GM19372 (cell line): ENCODE measurements at regions not wholly inside any gene's neighbourhood (a gene's known extent, or its start where the extent isn't known, plus 50 kb on each side); places are given as distances from the start of the nearest gene placed in this dataset.
"Not testable (repeated sequence)": the region's sequence is repeated elsewhere in the genome, so short reads cannot be mapped to it uniquely, and the experiment has no call there.

Experiments
- ATAC-seq: cut with Tn5 transposase; IDR thresholded peaks from one replicate; pipeline ENCODE4 v1.9.1; 2021; ENCODE audit warnings: mild to moderate bottlenecking, low read depth, moderate library complexity; ENCODE audit not compliant: unreplicated experiment

DNA sequence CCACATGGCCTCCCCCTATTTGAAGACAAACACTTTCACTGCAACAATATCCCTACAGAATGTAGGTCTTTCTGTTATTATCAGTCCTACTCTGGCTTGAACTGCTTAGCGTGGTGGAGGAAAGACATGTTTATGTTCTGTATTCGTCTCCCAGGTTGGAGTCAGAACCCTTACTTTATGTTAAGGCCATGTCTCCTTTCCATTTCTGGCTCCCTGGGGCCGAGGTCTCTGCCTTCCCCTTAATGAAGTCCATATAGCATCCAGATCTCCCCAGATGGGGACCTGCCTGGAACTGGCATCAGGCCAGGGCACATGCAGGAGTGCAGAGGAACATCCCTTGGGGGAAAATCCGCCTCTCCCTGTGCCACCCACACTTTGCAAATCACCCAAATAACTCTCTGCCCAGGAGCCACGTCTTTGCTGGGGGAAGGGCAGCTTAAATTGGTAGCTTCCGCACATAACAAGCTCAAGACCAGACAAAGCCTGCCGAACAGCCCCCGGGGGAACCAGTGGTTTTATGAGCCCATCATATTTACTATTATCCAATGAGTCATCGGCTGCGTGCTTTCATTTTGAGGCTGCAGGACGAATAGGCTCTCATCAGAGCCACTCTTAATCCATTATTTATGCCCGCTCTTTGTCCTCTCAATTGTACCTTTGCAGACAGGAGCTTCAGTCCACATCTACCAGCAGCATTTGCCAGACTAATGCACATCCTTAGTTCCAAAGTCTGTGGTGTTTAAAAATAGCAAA lies 237.0 kb downstream of the UACA start:
- ATAC-seq, result no peak

DNA sequence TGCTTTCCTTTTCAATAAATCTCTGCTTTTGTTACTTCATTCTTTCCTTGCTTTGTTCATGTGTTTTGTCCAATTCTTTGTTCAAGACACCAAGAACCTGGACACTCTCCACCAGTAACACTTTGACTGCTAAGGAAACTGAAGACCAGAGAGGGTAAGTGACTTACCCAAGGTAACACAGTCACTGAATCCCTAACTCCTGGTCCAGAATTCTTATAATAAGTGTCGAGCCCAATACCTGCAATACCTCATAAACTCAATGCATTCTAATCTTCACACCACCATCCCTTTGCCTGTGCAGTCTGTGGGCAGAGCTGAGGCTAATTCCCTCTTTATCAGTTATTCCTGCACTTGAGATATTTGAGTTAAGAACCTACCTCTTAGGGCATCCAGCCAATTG lies 237.8 kb downstream of the UACA start:
- no peak for ATAC-seq

DNA sequence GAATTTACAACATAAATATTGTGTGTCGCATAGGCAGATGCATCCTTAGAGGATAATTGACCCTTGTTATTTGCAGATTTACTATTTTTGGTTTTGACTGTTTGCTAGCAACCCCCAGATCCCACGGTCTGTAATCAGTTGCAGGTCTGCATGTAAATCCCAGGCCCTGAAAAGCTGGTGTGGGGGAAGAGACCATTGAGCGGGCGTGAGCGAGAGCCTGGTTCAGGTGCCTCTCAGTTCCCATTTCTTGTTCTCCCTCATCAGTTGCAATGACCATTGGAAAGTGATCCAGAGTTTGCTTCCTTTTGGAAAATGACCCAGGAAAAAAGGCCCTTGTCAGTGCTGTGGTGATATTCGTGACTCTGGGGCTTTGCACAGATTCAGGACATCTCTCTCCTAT lies 238.9 kb downstream of the UACA start:
- ATAC-seq, result no peak

DNA sequence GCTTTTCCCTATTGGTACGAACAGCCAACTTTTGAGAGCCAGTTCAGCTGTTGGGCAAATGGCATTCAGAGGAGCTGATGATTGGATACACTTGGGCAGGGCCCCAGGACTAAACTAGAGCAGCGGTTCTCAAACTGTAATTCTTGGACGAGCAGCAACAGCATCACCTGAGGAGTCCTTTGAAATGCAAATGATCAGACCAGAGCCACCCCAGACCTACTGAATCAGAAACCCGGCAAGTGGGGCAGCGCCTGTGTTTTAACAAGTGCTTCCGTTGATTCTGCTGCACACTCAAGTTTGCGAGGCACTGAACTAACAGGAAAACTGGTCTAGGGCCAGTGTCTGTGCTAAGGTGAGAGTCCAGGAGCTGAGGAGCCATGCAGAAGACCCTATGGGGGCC lies 239.7 kb downstream of the UACA start:
- no peak for ATAC-seq

DNA sequence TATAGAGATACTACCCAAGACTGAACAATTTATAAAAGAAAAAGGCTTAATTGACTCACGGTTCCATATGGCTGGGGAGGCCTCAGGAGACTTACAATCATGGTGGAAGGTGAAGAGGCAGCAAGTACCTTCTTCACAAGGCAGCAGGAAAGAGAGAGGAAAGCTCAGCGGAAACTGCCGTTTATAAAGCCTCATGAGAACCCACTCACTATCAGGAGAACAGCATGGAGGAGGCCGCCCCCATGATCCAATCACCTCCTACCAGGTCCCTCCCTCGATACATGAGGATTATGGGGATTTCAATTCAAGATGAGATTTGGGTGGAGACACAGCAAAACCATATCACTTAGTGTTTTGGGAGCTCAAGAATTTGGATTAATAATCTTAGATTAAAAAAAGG lies 240.2 kb downstream of the UACA start:
- ATAC-seq, result no peak

DNA sequence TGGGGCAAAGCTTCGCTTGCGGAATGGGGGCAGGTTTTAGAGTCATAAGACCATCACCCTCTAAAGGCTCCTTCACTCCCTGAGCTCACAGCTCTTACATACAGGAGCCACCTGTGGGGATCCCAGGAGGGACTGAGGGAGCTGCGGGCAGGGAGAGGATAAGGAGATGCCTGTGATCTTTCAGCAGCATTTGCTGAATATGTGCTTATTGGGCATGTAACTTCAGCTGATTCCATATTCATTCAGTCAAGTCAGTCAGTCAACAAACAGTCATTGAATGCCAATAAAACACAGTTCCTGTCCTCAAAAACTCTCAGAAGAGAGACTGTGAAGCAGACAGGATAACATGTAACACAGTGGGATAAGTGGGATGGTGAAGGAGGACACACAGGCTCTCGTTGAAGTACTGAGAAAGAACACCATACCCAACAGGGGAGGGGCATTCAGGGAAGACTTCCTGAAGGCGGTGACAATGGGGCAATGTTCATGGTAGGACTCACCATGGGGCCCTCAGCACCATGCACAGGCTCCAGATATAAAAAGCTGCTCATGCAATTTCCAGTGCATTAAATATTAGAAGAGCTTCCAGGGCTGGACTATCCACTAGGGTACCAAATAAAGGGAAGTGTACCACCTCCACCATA lies 240.9 kb downstream of the UACA start:
- no peak for ATAC-seq

DNA sequence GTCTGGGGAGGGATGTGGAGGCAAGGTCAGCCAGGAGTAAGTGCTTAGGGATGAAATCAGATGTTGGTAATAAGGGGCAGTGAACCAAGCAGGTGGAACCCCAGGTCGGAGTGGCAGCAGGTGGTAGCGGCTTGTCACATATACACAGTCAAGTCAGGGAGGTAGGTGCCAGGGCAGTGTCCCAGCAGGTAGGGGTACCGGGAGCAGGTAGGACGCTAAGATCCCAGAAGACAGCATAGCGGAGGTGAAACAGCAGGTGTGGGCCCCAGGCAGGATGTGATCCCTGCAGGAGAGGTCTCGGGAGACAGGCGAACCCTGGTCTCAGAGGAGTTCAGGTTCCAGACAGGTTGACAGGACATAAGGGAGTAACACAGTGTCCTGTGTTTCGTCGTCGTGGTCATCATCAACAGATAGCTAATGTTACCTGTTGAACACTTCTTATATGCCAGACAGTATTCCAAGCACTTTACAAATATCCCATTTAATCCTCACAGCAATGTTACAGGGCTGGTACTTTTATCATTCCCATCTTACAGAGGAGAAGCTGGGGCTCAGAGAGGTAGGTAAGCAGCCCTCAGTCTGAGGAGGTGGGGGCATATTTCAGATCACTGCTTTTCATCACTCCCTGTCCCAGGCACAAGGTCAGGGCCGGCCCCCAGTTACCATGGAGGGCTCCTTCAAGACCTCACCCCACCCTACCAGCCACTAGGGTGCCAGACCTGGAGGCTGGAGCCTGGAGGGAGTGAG lies 241.6 kb downstream of the UACA start:
- no peak for ATAC-seq

DNA sequence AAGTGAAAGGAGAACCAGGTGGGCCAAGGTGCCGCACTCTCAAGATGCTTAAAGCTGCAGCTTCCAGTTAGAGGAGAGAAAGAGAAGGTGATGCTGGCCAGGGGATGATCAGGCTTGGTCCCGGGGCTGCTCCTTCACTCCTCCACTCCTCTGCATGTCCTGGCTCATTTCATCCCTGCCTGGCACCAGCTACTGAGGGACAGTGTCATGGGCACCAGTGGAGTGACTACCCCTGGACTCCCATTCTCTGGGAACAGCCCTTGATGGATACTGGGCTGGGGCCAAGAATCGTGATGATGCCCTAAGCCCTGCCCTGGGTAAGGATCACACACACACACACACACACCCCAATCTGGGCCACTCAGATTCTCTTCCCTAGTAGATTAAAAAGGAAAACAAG lies 243.7 kb downstream of the UACA start:
- no peak for ATAC-seq

DNA sequence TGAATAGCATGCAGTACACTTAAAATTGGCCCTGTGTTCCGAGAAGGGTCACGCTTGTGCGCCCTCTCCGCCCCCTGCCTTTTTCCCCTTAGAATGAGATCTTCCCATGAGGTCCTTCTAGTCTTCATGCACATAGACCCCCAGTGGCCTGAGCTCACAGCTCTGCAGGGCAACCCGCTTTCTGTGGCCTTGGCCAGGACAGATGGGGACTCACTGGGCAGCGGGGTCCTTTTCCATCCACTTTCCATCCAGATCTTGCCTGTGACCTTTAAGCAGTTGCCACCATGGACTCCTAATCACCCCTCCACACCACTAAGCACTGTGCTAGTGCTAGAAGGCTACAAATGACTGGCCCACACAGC lies 244.4 kb downstream of the UACA start:
- ATAC-seq, result no peak

DNA sequence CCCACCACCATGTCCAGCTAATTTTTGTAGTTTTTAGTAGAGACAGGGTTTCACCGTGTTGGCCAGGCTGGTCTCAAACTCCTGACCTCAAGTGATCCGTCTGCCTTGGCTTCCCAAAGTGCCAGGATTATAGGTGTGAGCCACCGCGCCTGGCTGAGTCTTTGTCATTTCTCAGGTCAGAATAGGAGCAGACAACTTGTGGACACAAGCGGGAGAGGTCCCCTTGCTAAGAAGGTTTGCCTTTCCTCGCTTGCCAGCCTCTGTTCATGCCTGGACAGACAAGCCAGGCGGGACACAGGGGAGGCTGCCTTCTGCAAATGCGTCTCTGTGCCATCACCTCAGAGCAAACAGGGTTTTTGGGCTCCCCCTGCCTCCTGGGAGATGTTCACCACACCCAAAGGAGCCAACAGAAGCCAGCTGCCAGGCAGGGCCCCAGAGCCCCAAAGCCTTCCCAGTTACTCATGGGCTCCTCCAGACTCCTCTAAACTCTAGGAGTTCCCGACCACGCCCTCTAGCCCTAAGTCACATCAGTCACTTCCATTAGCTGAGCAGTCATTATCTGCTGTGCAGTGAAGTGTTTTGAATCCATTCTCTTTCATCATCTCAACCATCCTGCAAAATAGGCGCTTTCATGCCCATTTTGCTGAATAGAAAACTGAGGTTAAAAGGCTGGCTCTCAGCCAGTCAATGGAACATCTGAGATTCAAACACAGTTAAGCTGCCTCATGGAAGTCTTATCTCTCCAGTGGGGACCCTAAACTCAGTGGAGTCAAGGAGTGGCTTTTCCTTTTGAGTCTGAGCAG lies 245.0 kb downstream of the UACA start:
- no peak for ATAC-seq

DNA sequence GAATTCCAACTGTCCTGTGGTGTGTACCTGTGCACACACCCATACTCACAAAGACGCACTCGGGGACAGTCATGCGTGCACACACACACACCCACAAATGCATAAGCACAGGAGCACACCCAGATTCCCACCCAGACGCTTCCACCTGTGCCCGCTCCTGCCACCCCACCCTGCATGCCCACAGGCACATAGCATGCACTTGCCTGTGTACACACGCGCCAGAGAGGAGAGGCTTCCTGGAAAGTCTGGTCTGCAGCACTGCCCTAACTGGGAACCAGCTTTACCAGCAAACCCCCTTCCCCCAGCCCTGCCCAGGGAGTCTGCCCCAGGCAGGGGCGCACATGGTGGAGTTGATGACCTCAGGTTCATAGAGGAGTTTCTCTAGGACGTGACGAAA lies 246.2 kb downstream of the UACA start:
- no peak for ATAC-seq

DNA sequence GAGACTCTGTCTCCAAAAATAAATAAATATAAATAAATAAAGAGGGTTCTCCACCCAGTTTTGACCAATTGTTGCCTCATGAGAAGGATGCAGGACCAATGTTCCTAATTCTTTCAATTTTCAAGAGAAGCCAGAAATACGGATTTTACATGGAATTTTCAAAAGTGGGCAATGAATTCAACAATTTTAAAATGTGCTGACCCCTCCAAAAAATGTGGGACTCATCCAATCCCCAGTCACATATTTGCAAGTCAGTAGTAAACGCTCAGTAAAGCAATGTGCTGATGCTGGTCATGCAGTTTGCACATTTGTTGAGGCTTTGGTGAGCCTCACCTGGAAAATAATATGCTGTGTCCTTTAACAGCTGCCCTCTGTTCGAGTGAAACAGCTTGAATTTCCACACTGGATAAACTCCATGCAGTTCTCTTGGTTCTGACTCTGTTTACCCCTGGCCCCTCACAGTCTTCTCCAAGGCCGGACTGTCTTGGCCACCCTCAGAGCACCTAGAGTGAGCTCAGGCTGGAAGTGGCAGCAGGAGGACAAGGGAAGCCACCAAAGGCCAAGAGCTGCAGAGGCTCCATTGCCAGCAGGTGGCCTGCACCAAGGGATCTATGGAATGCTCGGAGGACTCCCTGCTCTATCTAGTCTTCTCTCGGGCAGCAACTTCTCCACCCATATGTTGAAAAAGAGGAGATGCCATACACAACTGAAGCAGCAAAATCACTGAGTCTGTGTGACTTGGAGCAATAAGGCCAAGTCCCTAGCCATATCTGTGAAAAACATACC lies 246.8 kb downstream of the UACA start:
- no peak for ATAC-seq

DNA sequence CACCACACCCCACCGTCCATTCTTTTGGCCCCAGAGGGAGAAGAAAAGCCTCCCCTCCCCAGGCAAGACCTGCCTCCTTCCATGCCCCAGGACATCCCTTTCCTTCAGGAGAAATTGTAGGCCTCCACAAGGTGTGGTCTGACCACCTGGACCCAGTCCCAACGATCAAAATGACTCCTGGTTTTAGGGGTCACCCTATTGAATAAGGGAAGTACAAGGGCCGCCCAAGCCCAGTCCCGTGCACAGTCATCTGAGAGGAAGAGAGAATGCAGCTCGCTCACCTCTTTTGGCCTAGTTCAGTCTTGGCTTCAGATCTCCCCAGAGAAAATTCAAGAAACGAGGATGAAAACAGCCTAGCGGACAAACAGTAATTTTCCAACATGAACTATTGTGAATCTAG lies 249.1 kb downstream of the UACA start:
- ATAC-seq, result no peak

DNA sequence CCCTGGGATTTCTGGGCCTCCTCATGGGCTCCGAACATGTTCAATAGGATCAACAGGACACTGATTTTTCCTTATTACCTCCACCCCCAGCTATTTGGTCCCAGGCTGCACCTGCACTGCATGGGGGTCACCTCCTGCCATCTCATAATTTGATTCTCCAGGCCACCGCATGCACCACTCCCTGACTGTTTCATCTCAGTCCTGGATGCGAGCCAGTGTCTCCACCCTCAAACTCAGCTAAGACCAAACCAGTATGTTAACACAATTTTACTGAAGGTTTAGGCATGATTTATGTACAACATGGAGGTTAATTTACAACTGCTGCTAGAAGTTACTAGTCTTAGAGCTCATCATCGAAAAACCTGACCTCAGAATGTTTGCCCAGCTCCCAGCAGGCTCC lies 249.5 kb downstream of the UACA start:
- ATAC-seq, result no peak

DNA sequence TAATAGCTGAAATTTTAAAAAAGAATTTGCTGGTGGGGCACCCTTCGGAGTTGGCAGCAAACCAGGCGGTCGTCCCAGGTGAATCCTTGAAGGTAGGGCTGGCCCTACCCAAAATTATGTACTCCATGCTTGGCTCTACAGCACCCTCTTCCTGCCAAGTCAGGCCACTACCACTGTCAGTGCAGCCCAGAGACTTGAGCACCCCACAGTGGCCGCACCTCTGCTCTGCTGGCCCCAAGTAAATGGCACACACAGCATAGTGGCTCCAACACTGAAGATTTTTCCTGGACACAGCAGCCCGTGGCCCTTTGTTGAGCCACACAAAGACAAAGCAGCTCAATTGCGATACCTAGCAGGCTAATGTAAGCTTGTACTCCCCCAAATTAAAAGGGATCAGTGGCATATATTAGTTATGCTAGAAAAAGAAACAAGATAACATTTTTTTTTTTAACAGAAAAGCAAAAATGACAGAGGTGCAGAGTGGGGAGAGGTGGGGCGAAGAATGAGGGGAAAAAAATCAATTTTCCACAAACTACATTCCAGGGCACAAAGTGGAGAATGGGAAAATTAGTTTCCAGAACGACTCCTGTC lies 250.5 kb downstream of the UACA start:
- peak; percentile 79 for ATAC-seq

DNA sequence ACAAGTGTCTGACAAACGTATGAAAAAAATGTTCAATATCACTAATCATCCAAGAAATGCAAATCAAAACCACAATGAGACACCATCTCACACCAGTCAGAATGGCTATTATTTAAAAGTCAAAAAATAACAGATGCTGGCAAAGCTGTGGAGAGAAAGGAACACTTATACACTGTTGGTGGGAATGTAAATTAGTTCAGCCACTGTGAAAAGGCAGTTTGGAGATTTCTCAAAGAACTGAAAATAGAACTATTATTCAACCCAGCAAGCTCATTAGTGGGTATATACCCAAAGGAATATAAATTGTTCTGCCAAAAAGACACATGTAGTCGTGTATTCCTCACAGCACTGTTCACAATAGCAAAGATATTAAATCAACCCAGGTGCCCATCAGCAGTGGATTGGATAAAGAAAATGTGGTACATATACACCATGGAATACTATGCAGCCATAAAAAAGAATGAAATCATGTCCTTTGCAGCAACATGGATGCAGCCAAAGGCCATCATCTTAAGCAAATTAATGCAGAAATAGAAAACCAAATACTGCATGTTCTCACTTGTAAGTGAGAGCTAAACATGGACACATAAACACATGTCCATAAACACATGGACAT lies 251.3 kb downstream of the UACA start:
- ATAC-seq, result not testable (repeated sequence)

DNA sequence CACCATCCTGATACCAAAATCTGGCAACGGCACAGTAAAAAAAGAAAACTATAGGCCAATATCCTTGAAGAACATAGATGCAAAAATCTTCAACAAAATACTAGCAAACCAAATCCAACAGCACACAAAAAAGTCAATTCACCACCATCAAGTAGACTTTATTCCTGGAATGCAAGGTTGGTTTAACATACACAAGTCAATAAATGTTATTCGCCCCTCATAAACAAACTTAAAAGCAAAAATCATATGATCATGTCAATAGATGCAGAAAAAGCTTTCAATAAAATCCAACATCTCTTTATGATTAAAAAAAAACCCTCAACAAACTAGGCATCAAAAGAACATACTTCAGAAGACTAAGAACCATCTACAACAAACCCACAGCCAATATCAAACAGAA lies 252.9 kb downstream of the UACA start:
- no peak for ATAC-seq

DNA sequence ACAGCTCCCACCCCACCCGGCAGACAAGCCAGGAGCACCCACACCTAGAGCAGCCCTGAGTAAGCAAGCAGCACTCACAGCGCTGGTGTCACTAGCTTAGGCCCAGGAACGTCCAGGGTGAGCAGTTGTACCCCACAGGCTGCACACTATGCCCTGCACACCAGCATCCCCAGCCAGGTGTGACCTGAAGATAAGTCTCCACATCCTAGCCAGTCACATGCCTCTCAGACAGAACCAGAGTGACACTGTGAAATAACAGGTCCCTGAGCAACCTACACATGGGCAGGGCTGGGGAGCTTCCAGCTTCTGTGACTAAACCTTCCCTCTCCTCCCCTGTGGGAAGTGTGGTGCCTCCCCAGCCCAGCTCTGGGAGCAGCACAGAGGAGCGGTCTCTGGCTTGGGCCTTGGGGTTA lies 253.6 kb downstream of the UACA start:
- ATAC-seq, result no peak

DNA sequence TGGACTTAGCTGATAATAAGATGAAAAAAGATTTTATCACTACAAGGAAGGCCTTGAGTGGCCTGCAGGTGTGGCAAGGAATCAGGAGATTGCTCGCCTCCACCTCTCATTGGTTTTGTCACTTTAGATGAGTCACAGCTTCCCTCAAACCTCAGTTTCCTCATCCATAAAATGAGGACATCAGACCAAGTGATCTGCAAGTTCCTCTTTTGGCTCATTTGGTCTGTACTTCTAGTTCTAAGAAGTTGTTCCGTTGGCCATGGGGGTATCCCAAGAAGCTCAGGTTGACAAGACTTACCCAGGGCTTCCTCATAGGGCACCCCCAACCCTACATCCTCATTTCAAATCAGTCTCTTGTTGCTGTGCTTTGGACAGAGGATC lies 254.1 kb downstream of the UACA start:
- ATAC-seq, result no peak
